ENCODE measurements at regions not wholly inside any gene's neighbourhood (a gene's known extent, or its start where the extent isn't known, plus 50 kb on each side); places are given as distances from the start of the nearest gene placed in this dataset.
"Not testable (repeated sequence)": the region's sequence is repeated elsewhere in the genome, so short reads cannot be mapped to it uniquely, and the experiment has no call there.

DNA sequence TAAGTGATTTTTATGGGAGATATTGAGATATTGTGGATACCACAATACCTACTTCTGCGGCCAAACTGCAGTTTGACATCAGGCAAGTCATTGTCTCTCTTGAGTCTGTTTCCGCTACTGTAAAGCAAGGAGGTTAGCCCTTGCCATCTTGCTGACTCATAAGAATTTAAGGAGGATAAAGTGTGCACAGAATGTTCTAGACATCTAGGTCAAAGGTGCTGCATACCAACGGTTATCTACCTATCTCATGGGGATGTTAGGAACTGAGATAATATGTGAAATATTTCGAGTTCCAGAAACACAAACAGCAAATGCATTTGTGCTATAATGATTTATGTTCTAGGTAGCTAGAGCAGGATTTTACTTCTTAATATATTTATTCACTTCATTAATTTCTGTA lies 211.5 kb upstream of the NR3C2 start:
- intact Hi-C loops (cut with DNase I): no loop called here
- H3K27me3 ChIP-seq (ENCODE audit: low read depth): no peaks in the 10 kb centered on the region

DNA sequence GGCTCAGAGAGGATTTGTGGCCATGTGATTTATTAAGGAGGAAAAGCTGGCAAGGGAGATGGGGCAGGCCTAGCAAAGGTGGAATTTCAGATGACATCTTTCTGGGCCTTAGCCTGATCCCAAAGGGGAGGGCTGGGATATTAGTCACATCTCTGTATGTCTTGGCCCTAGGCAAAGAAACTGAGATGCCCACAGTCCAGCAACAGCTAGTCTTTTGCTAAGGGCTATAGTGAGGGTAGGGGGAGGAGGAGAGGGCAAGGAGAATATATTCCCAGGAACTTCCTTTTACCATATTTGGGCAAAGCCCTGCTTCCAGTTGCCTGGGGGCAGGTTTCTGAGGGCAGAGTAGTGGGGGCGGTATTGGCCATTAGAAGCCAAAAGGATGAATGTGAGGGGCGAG lies 209.8 kb upstream of the NR3C2 start:
- Histone ChIP-seq H3K4me1 (no peaks in the 10 kb centered on the region), H3K9me3 (no peaks in the 10 kb centered on the region), H3K27me3 (ENCODE audit: low read depth) (no peaks in the 10 kb centered on the region), H3K4me3 (no peak overlapping the region), H3K36me3 (no peaks in the 10 kb centered on the region), H3K27ac (no peak overlapping the region)
- no peak for DNase-seq
- no peak for ATAC-seq
- TF ChIP-seq, protein P1, sequence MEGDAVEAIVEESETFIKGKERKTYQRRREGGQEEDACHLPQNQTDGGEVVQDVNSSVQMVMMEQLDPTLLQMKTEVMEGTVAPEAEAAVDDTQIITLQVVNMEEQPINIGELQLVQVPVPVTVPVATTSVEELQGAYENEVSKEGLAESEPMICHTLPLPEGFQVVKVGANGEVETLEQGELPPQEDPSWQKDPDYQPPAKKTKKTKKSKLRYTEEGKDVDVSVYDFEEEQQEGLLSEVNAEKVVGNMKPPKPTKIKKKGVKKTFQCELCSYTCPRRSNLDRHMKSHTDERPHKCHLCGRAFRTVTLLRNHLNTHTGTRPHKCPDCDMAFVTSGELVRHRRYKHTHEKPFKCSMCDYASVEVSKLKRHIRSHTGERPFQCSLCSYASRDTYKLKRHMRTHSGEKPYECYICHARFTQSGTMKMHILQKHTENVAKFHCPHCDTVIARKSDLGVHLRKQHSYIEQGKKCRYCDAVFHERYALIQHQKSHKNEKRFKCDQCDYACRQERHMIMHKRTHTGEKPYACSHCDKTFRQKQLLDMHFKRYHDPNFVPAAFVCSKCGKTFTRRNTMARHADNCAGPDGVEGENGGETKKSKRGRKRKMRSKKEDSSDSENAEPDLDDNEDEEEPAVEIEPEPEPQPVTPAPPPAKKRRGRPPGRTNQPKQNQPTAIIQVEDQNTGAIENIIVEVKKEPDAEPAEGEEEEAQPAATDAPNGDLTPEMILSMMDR (IDR thresholded peaks at IDR 0.05): no peak
- intact Hi-C loops (cut with DNase I): no loop called here

More for the DNA sequence above, 211.5 kb upstream of the NR3C2 start:
- Histone ChIP-seq H3K36me3 (no peaks in the 10 kb centered on the region), H3K27ac (no peak overlapping the region), H3K4me3 (no peak overlapping the region), H3K4me1 (no peaks in the 10 kb centered on the region), H3K9me3 (no peaks in the 10 kb centered on the region)
- ATAC-seq: no peak
- DNase-seq: no peak
- TF ChIP-seq, protein P1 (IDR thresholded peaks at IDR 0.05): no peak

DNA sequence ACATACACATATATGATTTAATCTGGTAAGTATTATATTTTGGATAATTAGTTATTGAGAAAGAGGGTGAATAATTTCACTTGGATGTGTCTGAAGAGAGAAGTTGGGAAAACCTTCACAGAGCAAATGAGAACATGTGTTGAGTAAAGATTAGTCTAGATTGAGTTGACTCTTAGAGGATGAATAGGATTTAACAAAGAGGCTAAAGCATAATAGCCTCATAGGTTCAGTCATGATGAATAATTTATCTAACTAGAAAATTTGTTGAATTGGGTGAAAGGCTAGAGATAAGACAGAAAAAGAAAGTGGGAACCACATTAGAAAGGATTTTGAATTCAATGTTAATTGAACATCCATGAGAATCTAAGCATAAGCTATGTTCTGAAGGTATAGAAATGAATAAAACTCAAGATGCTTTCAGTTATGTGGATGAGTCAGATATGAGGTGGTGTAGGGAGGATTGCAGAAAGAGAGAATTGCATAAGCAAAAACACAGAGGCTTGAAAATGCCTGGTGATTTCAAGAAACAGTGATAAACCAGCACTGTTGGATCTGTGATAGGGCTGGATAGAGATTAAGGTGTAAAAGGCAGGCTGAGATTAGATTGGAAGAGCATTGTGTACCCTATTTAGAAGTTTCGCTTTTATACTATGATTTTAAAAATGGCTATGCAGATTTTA lies 207.6 kb upstream of the NR3C2 start:
- no peak overlapping the region for H3K27ac ChIP-seq
- intact Hi-C loops (cut with DNase I): no loop called here
- TF ChIP-seq, protein P1 (IDR thresholded peaks at IDR 0.05): no peak

DNA sequence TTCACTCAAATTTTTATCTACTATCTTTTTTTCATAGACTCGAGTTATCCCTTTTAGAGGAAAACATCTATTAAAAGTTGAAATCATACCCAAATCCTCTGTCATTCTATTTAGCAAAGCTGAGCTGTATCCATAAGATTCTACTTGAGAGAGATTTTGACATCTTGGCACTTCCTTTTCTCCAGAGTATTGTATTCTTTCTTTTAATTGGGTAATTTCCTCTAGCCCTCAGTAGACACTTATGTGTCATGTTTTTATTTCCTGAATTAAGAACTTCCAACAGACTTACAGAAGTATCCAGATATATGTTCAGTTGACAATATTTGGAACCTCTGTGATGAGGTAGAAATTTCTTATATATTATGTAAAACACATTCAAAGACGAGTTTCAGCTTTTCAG lies 201.6 kb upstream of the NR3C2 start:
- H3K27ac ChIP-seq: no peak overlapping the region
- intact Hi-C loops (cut with DNase I): no loop called here
- TF ChIP-seq, protein P1 (IDR thresholded peaks at IDR 0.05): no peak
- no peaks in the 10 kb centered on the region for H3K4me1 ChIP-seq
- H3K4me3 ChIP-seq: no peak overlapping the region
- DNase-seq (no peak), ATAC-seq (no peak)
- H3K27me3 ChIP-seq (ENCODE audit: low read depth): no peaks in the 10 kb centered on the region
- H3K36me3 ChIP-seq: no peaks in the 10 kb centered on the region
- H3K9me3 ChIP-seq: no peaks in the 10 kb centered on the region

More for the DNA sequence above, 207.6 kb upstream of the NR3C2 start:
- ATAC-seq (no peak), DNase-seq (no peak)
- H3K27me3 ChIP-seq (ENCODE audit: low read depth): no peaks in the 10 kb centered on the region
- H3K9me3 ChIP-seq: no peaks in the 10 kb centered on the region
- no peaks in the 10 kb centered on the region for H3K4me1 ChIP-seq
- no peak overlapping the region for H3K4me3 ChIP-seq
- no peaks in the 10 kb centered on the region for H3K36me3 ChIP-seq

DNA sequence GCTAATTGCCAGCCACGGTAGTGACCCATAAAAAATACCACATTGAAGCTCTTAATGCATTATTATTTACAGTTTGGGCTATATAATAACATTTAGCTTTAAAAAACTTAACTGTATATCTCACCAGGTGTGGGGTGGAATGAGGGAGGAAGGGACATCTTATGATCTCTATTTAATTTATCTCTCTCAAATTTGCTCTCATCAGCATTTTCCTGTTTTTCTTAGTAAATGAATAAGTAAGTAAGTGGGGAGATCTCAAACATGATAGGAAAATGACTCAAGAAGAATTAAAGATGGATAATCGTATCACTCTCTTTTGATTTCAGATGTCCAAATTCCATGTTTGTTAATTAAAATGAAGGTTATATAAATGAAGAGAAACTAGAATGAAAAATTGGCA lies 200.7 kb upstream of the NR3C2 start:
- TF ChIP-seq, protein P1 (IDR thresholded peaks at IDR 0.05): no peak
- no peak overlapping the region for H3K4me3 ChIP-seq
- H3K4me1 ChIP-seq: no peaks in the 10 kb centered on the region
- no peaks in the 10 kb centered on the region for H3K36me3 ChIP-seq
- H3K27ac ChIP-seq: no peak overlapping the region
- DNase-seq (no peak), ATAC-seq (no peak)
- no peaks in the 10 kb centered on the region for H3K27me3 ChIP-seq (ENCODE audit: low read depth)
- intact Hi-C loops (cut with DNase I): no loop called here
- H3K9me3 ChIP-seq: peaks cover 6% of the 10 kb centered on the region

DNA sequence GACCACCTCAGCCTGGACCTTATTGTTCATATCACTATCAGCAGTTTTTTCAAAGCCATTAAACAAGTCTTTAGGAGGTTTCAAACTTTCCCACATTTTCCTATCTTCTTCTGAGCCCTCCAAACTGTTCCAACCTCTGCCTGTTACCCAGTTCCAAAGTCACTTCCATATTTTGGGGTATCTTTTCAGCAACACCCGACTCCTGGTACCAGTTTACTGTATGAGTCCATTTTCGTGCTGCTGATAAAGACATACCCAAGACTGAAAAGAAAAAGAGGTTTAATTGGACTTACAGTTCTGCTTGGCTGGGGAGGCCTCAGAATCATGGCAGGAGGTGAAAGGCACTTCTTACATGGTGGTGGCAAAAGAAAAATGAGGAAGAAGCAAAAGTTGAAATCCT lies 195.9 kb upstream of the NR3C2 start:
- H3K27ac ChIP-seq; H3K4me1 ChIP-seq; H3K27me3 ChIP-seq (ENCODE audit: low read depth); intact Hi-C loops (cut with DNase I); ATAC-seq; H3K4me3 ChIP-seq; DNase-seq; H3K36me3 ChIP-seq: not testable (repeated sequence)
- H3K9me3 ChIP-seq: peaks cover 17% of the 10 kb centered on the region

DNA sequence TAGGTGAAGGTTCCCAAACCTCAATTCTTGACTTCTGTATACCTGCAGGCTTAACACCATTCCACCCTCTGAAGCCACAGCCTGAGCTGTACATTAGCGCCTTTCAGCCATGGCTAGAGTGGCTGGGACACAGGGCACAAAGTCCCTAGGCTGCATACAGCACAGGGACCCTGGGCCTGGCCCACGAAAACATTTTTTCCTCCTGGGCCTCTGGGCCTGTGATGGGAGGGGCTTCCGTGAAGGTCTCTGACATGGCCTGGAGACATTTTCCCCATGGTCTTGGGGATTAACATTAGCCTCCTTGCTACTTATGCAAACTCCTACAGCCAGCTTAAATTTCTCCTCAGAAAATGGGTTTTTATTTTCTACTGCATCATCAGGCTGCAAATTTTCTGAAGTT lies 195.2 kb upstream of the NR3C2 start:
- H3K27ac ChIP-seq; H3K4me3 ChIP-seq; DNase-seq; H3K4me1 ChIP-seq; H3K27me3 ChIP-seq (ENCODE audit: low read depth); intact Hi-C loops (cut with DNase I); H3K36me3 ChIP-seq; ATAC-seq: not testable (repeated sequence)
- H3K9me3 ChIP-seq: peaks cover 17% of the 10 kb centered on the region
